Gastroesophageal sphincter (tissue), 3 donors: ENCODE measurements at regions not wholly inside any gene's neighbourhood (a gene's known extent, or its start where the extent isn't known, plus 50 kb on each side); places are given as distances from the start of the nearest gene placed in this dataset.

Experiments used
- EP300 ChIP-seq: sonication (generic); formaldehyde crosslinking; IDR thresholded peaks from one replicate; pipeline ENCODE4 v1.6.1; 2017; ENCODE audit warnings: antibody characterized with exemption, mild to moderate bottlenecking
- TF ChIP-seq, protein P1 (sequence below), 4 experiments: fragments of 200-600 bp in 2 of 4; fragments of 450-650 bp in 2 of 4; sonication (generic) in 1 of 4; IDR thresholded peaks; one replicate each; pipeline ENCODE4 v1.5.1; 2017 to 2019; ENCODE audit warnings: antibody characterized with exemption in 4 of 4, mild to moderate bottlenecking in 2 of 4, moderate library complexity in 2 of 4

DNA sequence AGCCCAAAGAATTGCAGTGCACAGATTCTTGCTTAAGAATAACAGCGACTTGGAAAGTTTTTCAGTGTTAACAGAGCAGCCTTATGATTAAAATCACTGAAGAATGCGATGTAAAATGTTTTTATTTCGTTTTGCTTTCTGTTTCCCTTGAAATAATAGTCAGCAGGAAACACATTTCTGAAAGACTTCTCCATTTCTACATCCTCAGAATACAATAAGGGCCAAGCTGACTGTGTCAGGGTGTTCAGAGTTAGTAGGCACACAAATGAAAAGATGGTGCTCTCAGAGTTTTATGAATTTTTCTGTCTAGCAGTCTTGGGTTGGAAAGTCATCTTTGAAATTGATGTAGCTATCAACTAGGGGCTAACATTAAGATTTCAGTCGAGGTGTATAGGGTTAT, 582.9 kb upstream of the RBFOX1 start:
- no peak for TF ChIP-seq EP300
- TF ChIP-seq, protein P1, sequence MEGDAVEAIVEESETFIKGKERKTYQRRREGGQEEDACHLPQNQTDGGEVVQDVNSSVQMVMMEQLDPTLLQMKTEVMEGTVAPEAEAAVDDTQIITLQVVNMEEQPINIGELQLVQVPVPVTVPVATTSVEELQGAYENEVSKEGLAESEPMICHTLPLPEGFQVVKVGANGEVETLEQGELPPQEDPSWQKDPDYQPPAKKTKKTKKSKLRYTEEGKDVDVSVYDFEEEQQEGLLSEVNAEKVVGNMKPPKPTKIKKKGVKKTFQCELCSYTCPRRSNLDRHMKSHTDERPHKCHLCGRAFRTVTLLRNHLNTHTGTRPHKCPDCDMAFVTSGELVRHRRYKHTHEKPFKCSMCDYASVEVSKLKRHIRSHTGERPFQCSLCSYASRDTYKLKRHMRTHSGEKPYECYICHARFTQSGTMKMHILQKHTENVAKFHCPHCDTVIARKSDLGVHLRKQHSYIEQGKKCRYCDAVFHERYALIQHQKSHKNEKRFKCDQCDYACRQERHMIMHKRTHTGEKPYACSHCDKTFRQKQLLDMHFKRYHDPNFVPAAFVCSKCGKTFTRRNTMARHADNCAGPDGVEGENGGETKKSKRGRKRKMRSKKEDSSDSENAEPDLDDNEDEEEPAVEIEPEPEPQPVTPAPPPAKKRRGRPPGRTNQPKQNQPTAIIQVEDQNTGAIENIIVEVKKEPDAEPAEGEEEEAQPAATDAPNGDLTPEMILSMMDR (IDR thresholded peaks at IDR 0.05): no peak
